MCF 10A (cell line): ENCODE measurements at regions not wholly inside any gene's neighbourhood (a gene's known extent, or its start where the extent isn't known, plus 50 kb on each side); places are given as distances from the start of the nearest gene placed in this dataset.

Source experiments
- BruUV-seq: library from RNA; stranded (reverse); fragments of 400-500 nt; replicated peaks from 2 replicates; lab custom pipeline; 2021; lab: Mats Ljungman, UMichigan
- CTCF ChIA-PET: fragments of 300-600 bp; sonication (Branson Sonifier 250); formaldehyde crosslinking; extraction: SDS; loops from one replicate; lab custom pipeline; 2021; ENCODE audit warnings: antibody characterized with exemption, inconsistent platforms; lab: Yijun Ruan, JAX
- POLR2A ChIA-PET: fragments of 300-600, 350-650 bp; sonication (Branson Sonifier 250); formaldehyde crosslinking; extraction: SDS; loops from one replicate; lab custom pipeline; 2020; ENCODE audit warnings: antibody characterized with exemption, inconsistent platforms; lab: Yijun Ruan, JAX
- DNase-seq: peaks from one replicate; pipeline ENCODE4 v3.0.0-alpha.2; 2018; ENCODE audit not compliant: unreplicated experiment
- H3K27ac Mint-ChIP-seq: one replicate; pipeline ENCODE4 v1.8.0; 2022; ENCODE audit warnings: mild to moderate bottlenecking, low read depth, mixed read lengths; ENCODE audit not compliant: unreplicated experiment
- H3K27me3 Mint-ChIP-seq: one replicate; pipeline ENCODE4 v1.8.0; 2022; ENCODE audit warnings: mixed read lengths; ENCODE audit not compliant: insufficient read depth, unreplicated experiment
- H3K36me3 Mint-ChIP-seq: one replicate; pipeline ENCODE4 v1.8.0; 2022; ENCODE audit warnings: mild to moderate bottlenecking, moderate library complexity, mixed read lengths; ENCODE audit not compliant: insufficient read depth, unreplicated experiment
- H3K4me1 Mint-ChIP-seq: one replicate; pipeline ENCODE4 v1.8.0; 2022; ENCODE audit warnings: mixed read lengths; ENCODE audit not compliant: insufficient read depth, unreplicated experiment
- H3K4me3 Mint-ChIP-seq: one replicate; pipeline ENCODE4 v1.8.0; 2022; ENCODE audit warnings: mild to moderate bottlenecking, moderate library complexity, mixed read lengths; ENCODE audit not compliant: unreplicated experiment
- H3K9me3 Mint-ChIP-seq: one replicate; pipeline ENCODE4 v1.8.0; 2022; ENCODE audit warnings: mixed read lengths; ENCODE audit not compliant: unreplicated experiment
- CTCF ChIP-seq: fragments of 200-600 bp; IDR thresholded peaks from one replicate; pipeline ENCODE4 v1.8.0; 2022; ENCODE audit warnings: antibody characterized with exemption, mild to moderate bottlenecking; ENCODE audit not compliant: unreplicated experiment
- intact Hi-C: fragments of 100-400 bp; cut with micrococcal nuclease; formaldehyde crosslinking; loops from 2 replicates; pipeline ENCODE4 v1.14.1; 2022

- peaks cover 23% of the 10 kb centered on the region for H3K4me1 Mint-ChIP-seq
- ChIA-PET POLR2A (no interaction called here), CTCF (no interaction called here)
- intact Hi-C loops, result no loop called here
- TF ChIP-seq CTCF, result no peak
- no TSS peak for BruUV-seq
- no peak overlapping the region for H3K4me3 Mint-ChIP-seq
- no peaks in the 10 kb centered on the region for H3K27me3 Mint-ChIP-seq
- H3K27ac Mint-ChIP-seq, result no peak overlapping the region
- H3K9me3 Mint-ChIP-seq, result no peaks in the 10 kb centered on the region
- H3K36me3 Mint-ChIP-seq, result peaks cover 8% of the 10 kb centered on the region
- DNase-seq, result no peak
Observed at GRCh38 chr17:65466547-65466946, 94.9 kb downstream of the AXIN2 start.

- intact Hi-C loops, result loop anchor here (5.0 kb wide), 1 partner anchor 171 kb away; no protein-coding TSS in a partner anchor
- TF ChIP-seq CTCF, result no peak
- peaks cover 34% of the 10 kb centered on the region for H3K4me1 Mint-ChIP-seq
- ChIA-PET POLR2A (interaction anchor here (2.0 kb wide), 1 partner anchor 10 kb away, joined by 17 read pairs; no protein-coding TSS in a partner anchor), CTCF (interaction anchor here (1.1 kb wide), 1 partner anchor 94 kb away, joined by 4 read pairs; no protein-coding TSS in a partner anchor)
- DNase-seq, result peak; percentile 88
- H3K36me3 Mint-ChIP-seq, result peaks cover 8% of the 10 kb centered on the region
- peak overlapping the region; percentile 22 for H3K4me3 Mint-ChIP-seq
- H3K9me3 Mint-ChIP-seq, result no peaks in the 10 kb centered on the region
- peak overlapping the region; percentile 57 for H3K27ac Mint-ChIP-seq
- BruUV-seq, result no TSS peak
- no peaks in the 10 kb centered on the region for H3K27me3 Mint-ChIP-seq
Observed at GRCh38 chr17:65463242-65463641, 98.2 kb downstream of the AXIN2 start.

GRCh38 chr17:65459677-65460347 lies 101.6 kb downstream of the AXIN2 start:
- DNase-seq, result no peak
- H3K36me3 Mint-ChIP-seq, result peaks cover 8% of the 10 kb centered on the region
- H3K4me3 Mint-ChIP-seq, result no peak overlapping the region
- no peak for TF ChIP-seq CTCF
- ChIA-PET CTCF (interaction anchor here (0.5 to 1.1 kb wide), 2 partner anchors 164 to 480 kb away, joined by 3 to 5 read pairs; no protein-coding TSS in a partner anchor), POLR2A (interaction anchor here (1.8 kb wide), 1 partner anchor 12 kb away, joined by 6 read pairs; no protein-coding TSS in a partner anchor)
- H3K4me1 Mint-ChIP-seq, result peaks cover 34% of the 10 kb centered on the region
- no peaks in the 10 kb centered on the region for H3K9me3 Mint-ChIP-seq
- H3K27ac Mint-ChIP-seq, result no peak overlapping the region
- intact Hi-C loops, result loop anchor here (5.0 to 10.0 kb wide), 4 partner anchors 168 to 527 kb away; no protein-coding TSS in a partner anchor
- H3K27me3 Mint-ChIP-seq, result no peaks in the 10 kb centered on the region
- no TSS peak for BruUV-seq

GRCh38 chr17:65457635-65458257 lies 103.7 kb downstream of the AXIN2 start:
- H3K9me3 Mint-ChIP-seq, result no peaks in the 10 kb centered on the region
- intact Hi-C loops, result loop anchor here (5.0 to 10.0 kb wide), 3 partner anchors 223 to 530 kb away; no protein-coding TSS in a partner anchor
- TF ChIP-seq CTCF, result no peak
- ChIA-PET POLR2A (no interaction called here), CTCF (interaction anchor here (0.6 to 1.2 kb wide), 2 partner anchors 17 to 166 kb away, joined by 4 to 5 read pairs; no protein-coding TSS in a partner anchor)
- no peak overlapping the region for H3K4me3 Mint-ChIP-seq
- no peak overlapping the region for H3K27ac Mint-ChIP-seq
- H3K27me3 Mint-ChIP-seq, result no peaks in the 10 kb centered on the region
- peaks cover 20% of the 10 kb centered on the region for H3K4me1 Mint-ChIP-seq
- BruUV-seq, result no TSS peak
- peaks cover 5% of the 10 kb centered on the region for H3K36me3 Mint-ChIP-seq
- DNase-seq, result no peak
